HG02623 (cell line): ENCODE measurements at regions not wholly inside any gene's neighbourhood (a gene's known extent, or its start where the extent isn't known, plus 50 kb on each side); places are given as distances from the start of the nearest gene placed in this dataset.
"Not testable (repeated sequence)": the region's sequence is repeated elsewhere in the genome, so short reads cannot be mapped to it uniquely, and the experiment has no call there.

Experiments used
- ATAC-seq: cut with Tn5 transposase; IDR thresholded peaks from one replicate; pipeline ENCODE4 v1.9.1; 2021; ENCODE audit warnings: moderate library complexity; ENCODE audit not compliant: unreplicated experiment

DNA sequence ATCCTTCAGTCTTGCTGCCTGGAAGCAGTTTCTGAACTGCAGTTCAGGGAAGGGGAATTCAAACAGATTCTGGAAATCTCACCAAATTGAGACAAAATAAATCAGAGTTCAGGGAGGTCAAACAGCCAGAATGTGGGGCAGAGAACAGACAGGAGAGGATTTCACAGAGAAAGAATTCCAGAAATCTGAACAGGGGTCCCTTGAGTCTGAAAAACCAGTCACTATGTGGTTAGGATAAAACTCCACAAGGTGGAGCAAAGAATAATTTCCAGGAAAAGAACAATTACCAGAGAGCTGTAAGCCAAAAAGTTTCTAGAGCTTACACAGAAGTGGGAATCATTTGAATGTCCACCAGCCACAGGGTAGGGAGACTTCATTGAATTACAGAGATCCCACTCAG is 84.7 kb downstream of the URB2 start:
- ATAC-seq: no peak

GRCh38 chr1:229714306-229714705 is 88.3 kb downstream of the URB2 start:
- no peak for ATAC-seq

DNA sequence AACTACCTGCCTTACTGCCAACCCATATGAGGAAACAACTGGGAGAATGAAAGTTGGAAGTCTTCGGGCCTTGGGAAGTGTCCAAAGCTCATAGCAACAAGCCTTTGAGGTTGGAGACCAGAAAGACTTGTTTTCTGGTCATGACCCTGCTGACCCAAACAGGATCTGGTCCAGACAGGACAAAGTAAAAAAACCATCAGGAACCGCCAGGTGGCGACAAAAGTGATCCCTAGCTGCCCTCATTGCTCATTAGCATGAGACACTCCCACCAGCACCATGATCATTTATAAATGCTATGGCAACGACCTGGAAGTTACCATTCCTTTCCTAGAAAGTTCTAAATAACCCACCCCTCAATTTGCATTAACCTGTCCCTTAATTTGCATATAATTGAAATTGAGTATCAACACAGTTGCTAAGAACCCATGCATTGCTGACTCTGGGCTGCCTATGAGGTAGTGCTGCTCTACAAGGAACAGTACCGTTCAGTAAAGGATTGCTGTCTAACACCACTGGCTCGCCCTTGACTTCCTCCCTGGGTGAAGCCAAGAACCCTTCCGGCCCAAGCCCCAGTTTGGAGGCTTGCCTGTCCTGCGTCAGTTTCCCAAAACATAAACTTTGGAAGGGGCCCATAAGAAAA is 89.0 kb downstream of the URB2 start:
- no peak for ATAC-seq

DNA sequence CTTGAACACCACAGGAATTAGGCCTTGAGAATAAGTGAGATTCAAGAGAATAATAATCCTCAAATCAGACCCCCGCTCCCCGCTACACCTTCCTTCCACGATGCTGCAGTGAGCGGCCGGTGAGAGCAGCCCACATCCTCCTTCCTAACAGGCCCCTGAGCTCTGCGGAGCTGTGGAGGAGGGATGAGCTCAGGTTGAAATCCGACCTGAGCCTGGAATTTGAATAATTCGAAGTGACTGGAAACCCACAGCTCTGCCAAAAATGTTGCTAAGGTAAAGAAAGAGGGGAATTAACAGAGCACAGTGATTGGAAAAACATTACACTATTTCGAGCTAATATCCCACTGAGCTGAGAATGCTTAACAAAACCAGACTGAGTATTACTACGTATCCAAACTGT is 90.0 kb downstream of the URB2 start:
- ATAC-seq: no peak

GRCh38 chr1:229716704-229717103 is 90.7 kb downstream of the URB2 start:
- ATAC-seq: no peak

DNA sequence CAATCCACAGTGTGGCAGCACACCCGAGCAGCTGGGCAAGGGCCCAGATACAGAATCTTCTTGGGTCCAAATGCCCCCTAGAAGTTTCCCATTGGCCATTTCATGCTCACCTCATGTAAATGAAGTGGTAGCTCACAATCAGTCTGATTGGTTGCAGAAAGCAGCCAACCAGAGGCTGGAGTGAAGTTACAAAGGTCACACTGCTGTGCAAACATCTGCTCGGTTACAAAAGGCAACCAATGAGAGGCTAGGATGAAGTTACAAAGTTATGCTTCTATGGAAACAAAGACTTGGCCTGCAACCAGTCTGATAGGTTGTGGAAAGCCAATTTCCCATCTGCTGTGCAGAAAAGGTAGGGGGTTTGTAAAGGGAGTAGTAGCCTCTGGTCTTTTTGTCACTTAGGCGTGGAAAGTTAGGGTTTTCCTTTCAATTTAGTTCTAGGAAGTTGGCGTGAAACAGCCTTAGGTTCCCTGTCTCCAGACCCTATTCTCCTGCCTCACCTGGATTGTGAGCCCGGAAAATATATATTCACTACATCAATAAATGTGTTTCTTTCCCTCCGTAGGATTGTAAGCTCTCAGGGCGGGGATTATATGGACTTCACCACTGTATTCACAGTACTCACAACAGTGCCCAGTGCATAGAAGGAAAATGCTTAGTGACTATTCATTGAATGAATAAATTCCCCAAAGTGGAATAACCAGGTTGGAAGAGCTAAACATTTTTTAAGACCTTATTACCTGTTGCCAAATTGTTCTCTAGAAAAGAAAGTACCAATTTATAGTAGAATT is 91.9 kb downstream of the URB2 start:
- no peak for ATAC-seq

- ATAC-seq: no peak
Measured at GRCh38 chr1:229726061-229726460, 100.0 kb downstream of the URB2 start.

DNA sequence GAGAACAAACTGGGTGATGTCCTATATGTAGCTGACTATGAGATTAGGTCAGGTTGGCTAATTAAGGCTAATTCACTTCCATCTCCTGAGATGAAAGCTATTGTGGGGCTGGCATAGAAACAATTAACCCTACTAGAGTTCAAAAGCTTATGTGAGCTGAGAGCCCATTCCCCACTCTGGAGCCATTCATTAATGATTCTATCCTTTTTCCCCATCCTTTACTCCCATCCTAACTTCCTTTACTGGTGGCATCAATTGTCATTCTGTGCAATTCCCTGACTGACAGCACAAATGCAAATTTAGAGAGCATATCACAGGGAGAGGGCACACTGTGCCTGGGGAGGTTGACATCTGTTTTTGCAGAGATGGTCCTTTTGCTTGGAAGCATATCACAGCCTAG is 103.9 kb downstream of the URB2 start:
- no peak for ATAC-seq

DNA sequence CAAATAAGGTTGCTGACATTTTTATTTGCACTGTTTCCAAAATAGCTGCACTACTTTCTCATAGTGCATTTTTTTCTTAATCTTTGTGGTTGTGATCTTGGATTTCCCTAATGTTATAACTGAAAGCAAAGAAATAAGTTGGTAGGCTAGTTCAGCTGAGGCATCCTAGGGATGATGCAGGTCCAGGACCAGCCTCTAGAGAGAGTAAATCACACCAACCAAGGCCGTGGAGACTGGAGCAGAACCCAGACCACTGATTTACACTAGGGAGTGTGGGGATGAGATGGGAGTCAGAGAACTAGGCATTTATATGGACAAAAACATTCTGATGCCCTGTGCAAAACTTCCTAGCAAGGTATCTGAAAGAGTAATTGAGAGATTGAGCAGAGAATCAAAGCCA is 104.5 kb downstream of the URB2 start:
- no peak for ATAC-seq

- ATAC-seq: no peak
Measured at GRCh38 chr1:229732061-229732460, 106.0 kb downstream of the URB2 start.

GRCh38 chr1:229736376-229736775 is 110.3 kb downstream of the URB2 start:
- no peak for ATAC-seq

GRCh38 chr1:229742614-229743013 is 116.6 kb downstream of the URB2 start:
- ATAC-seq: not testable (repeated sequence)

GRCh38 chr1:229749992-229750391 is 123.9 kb downstream of the URB2 start:
- ATAC-seq: no peak

GRCh38 chr1:229751610-229752009 is 125.6 kb downstream of the URB2 start:
- ATAC-seq: no peak

DNA sequence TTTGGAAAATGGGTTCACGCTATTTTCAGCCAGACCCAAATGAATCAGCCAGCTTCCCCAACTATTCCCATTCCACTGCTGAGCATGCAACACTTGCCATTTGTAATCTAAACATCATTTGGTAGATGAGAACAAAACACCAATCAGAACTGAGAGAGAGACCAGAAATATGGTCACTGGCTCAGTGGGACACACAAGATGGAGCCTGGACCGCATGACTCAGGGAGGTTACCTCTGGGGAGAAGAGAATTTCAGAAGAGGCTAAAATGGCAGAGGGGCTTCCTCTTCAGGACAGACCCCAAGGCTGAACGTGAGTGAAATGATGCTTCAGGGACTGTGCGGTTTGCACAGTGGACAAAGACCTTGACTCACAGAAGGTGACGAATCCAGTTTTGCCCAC is 126.6 kb downstream of the URB2 start:
- no peak for ATAC-seq

- no peak for ATAC-seq
Measured at GRCh38 chr1:229753764-229754551, 127.9 kb downstream of the URB2 start.

- ATAC-seq: no peak
Measured at GRCh38 chr1:229756666-229757065, 130.6 kb downstream of the URB2 start.

DNA sequence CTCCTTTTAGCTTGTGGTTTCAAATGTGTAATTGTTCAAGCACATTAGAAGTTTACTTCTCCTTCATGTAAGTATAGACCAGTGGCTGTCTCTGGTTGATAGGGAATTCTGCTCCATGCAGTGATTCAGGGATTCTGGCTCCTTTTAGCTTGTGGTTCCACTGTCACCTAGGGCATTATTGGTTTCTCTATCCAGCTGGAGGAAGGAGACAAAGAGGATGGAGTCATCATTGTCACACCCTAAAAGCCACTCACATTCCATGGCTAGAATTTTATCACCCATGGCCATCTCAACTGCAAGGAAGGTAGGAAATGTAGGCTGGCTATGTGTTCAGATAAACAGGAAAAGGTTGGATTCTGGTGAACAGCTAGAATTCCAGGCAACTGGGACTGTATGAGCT is 131.2 kb downstream of the URB2 start:
- no peak for ATAC-seq

- ATAC-seq: no peak
Measured at GRCh38 chr1:229758101-229759036, 132.3 kb downstream of the URB2 start.

DNA sequence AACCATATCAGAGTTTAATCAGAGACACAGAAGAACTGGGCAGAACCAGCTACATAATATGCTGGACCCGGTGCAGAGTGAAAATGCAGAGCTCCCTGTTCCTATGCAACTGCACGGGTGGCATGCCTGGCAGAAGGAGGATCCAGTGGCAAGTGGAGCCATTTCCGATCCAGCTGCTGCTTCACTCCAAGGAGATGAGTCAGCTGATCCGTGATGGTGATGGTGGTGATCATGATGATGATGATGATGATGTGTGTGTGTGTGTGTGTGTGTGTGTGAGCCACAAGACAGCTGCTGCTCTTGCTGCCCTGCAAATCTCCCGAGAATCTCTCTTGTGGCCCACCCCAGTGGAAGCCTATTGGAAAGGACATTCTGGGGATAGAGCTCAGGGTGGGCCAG is 133.0 kb downstream of the URB2 start:
- ATAC-seq: no peak

DNA sequence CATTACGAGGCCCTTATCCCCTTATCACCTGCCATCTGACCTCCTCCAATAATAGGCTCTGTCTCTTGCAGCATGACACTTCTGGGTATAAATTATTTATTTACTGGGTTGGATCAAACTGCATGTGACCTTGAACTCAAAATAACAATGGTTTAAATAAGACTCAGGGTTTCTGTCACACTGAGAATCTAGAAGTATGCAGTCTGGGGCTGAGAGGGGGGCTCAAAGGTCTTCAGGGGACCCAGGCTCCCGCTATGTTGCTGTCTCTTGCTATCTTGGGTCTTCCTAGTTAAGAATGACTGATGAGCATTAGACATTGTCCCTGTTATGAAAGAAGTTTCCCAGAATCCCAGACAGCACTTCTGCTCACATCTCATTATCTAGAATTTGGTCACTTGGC is 133.5 kb downstream of the URB2 start:
- no peak for ATAC-seq
